Neuronal stem cell (in vitro differentiated cells): ENCODE measurements at regions not wholly inside any gene's neighbourhood (a gene's known extent, or its start where the extent isn't known, plus 50 kb on each side); places are given as distances from the start of the nearest gene placed in this dataset.

ENCODE experiments used
- DNase-seq: peaks from one replicate; pipeline ENCODE4 v3.0.0-alpha.2; 2013; ENCODE audit warnings: low spot score
- H2AFZ ChIP-seq: one replicate; pipeline ENCODE4 v1.6.1; 2013; ENCODE audit warnings: mild to moderate bottlenecking, low read length, inconsistent platforms
- H2AK5ac ChIP-seq: 2 replicates; pipeline ENCODE4 v1.6.1; 2013; ENCODE audit warnings: low read depth, mild to moderate bottlenecking, inconsistent platforms, low read length, moderate library complexity, mixed read lengths
- H2BK120ac ChIP-seq: 2 replicates; pipeline ENCODE4 v1.6.1; 2013; ENCODE audit warnings: low read depth, mild to moderate bottlenecking, inconsistent platforms, low read length, moderate library complexity, mixed read lengths
- H2BK12ac ChIP-seq: one replicate; pipeline ENCODE4 v1.6.1; 2013; ENCODE audit warnings: low read length, inconsistent platforms
- H2BK15ac ChIP-seq: 2 replicates; pipeline ENCODE4 v1.6.1; 2013; ENCODE audit warnings: mild to moderate bottlenecking, low read length, inconsistent platforms, mixed read lengths
- H2BK5ac ChIP-seq: one replicate; pipeline ENCODE4 v1.6.1; 2013; ENCODE audit warnings: inconsistent platforms, mild to moderate bottlenecking, low read length, moderate library complexity
- H3K14ac ChIP-seq: one replicate; pipeline ENCODE4 v1.6.1; 2013; ENCODE audit warnings: low read length, inconsistent platforms
- H3K18ac ChIP-seq: 2 replicates; pipeline ENCODE4 v1.6.1; 2013; ENCODE audit warnings: low read length, inconsistent platforms
- H3K23ac ChIP-seq: 2 replicates; pipeline ENCODE4 v1.6.1; 2013; ENCODE audit warnings: low read depth, mild to moderate bottlenecking, mixed read lengths, low read length, inconsistent platforms; ENCODE audit not compliant: poor library complexity
- H3K27ac ChIP-seq: replicated peaks from 3 replicates; pipeline ENCODE4 v1.5.1; 2013; ENCODE audit warnings: low read length, inconsistent platforms
- H3K27me3 ChIP-seq, 3 experiments: 2 replicates each; pipeline ENCODE4 v1.6.1; 2013; ENCODE audit warnings: low read length in 3 of 3, mild to moderate bottlenecking in 2 of 3, inconsistent platforms in 1 of 3, low read depth in 1 of 3, mixed read lengths in 1 of 3, moderate library complexity in 1 of 3; ENCODE audit not compliant: control insufficient read depth in 3 of 3, insufficient read depth in 3 of 3
- H3K36me3 ChIP-seq, 2 donors: replicated peaks in 1 of 2; 2 replicates each; pipeline ENCODE4 v1.6.1; 2013; ENCODE audit warnings: low read length in 2 of 2; ENCODE audit not compliant: control insufficient read depth in 2 of 2, insufficient read depth in 2 of 2
- H3K4ac ChIP-seq: 2 replicates; pipeline ENCODE4 v1.6.1; 2013; ENCODE audit warnings: inconsistent platforms, mild to moderate bottlenecking, low read length, moderate library complexity
- H3K4me1 ChIP-seq, 2 donors: 1 replicate in 1 of 2; 2 replicates in 1 of 2; pipeline ENCODE4 v1.6.1; 2013; ENCODE audit warnings: low read length in 2 of 2, low read depth in 1 of 2; ENCODE audit not compliant: control insufficient read depth in 2 of 2, insufficient read depth in 1 of 2
- H3K4me2 ChIP-seq: one replicate; pipeline ENCODE4 v1.6.1; 2013; ENCODE audit warnings: mild to moderate bottlenecking, low read length, inconsistent platforms; ENCODE audit not compliant: insufficient read depth, poor library complexity, severe bottlenecking
- H3K4me3 ChIP-seq, 2 donors: 2 replicates each; pipeline ENCODE4 v1.5.1; 2013; ENCODE audit warnings: low read length in 2 of 2, mild to moderate bottlenecking in 2 of 2, inconsistent platforms in 1 of 2, moderate library complexity in 1 of 2
- H3K79me1 ChIP-seq: one replicate; pipeline ENCODE4 v1.6.1; 2013; ENCODE audit warnings: low read depth, mild to moderate bottlenecking, inconsistent platforms, low read length, moderate library complexity
- H3K9ac ChIP-seq: one replicate; pipeline ENCODE4 v1.6.1; 2013; ENCODE audit warnings: mild to moderate bottlenecking, low read depth, low read length, inconsistent platforms; ENCODE audit not compliant: poor library complexity
- H3K9me3 ChIP-seq, 2 donors: replicated peaks in 1 of 2; 2 replicates each; pipeline versions ENCODE3 to v1.6.1; 2013; ENCODE audit warnings: low read length in 2 of 2, mild to moderate bottlenecking in 2 of 2, inconsistent platforms in 1 of 2, low read depth in 1 of 2, mixed read lengths in 1 of 2, moderate library complexity in 1 of 2; ENCODE audit not compliant: control insufficient read depth in 2 of 2, insufficient read depth in 1 of 2
- H4K8ac ChIP-seq: one replicate; pipeline ENCODE4 v1.6.1; 2013; ENCODE audit warnings: low read depth, mild to moderate bottlenecking, inconsistent platforms, low read length, moderate library complexity
- H4K91ac ChIP-seq: one replicate; pipeline ENCODE4 v1.6.1; 2013; ENCODE audit warnings: low read length, low read depth, mild to moderate bottlenecking, inconsistent platforms; ENCODE audit not compliant: poor library complexity
- WGBS, 2 donors: extraction: QIAGEN DNeasy Blood & Tissue Kit; methylation state at CpG; one replicate each; pipeline ENCODE4 v1.1.7; 2013; ENCODE audit warnings: missing lambda C conversion rate in 2 of 2, mixed read lengths in 1 of 2; ENCODE audit not compliant: insufficient read length in 2 of 2, insufficient replicate concordance in 1 of 2; ENCODE audit errors: extremely low coverage in 2 of 2; 5-methylcytosine and 5-hydroxymethylcytosine counted together

DNA sequence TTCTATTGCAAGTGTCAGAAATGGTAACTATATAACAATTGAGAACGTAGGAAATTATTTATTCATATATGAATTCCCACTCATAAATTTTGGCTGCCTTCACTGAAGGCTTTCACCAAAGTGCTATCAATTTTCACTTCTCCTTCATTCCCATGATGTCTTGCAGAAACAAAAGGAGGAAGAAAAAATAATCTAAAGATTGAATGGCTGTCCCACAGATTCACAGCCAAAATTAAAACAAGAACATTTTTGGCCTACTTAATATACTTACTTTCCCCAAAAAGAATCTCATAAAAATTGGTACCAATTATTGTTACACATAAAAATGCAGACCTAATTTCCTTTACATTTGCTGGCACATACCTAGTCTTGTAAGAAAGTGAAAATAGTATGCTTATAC, 616.1 kb downstream of the CD109 start:
- Histone ChIP-seq H4K8ac (no peak overlapping the region), H3K9ac (no peak overlapping the region), H3K27ac (no peak overlapping the region), H2AK5ac (no peak overlapping the region), H2BK120ac (no peak overlapping the region), H2BK12ac (no peak overlapping the region), H3K36me3 (no peaks in the 10 kb centered on the region), H3K23ac (no peak overlapping the region), H3K4ac (no peak overlapping the region), H2AFZ (no peak overlapping the region), H3K79me1 (no peaks in the 10 kb centered on the region), H3K9me3 (no peaks in the 10 kb centered on the region), H3K14ac (no peak overlapping the region), H3K18ac (no peak overlapping the region), H2BK15ac (no peak overlapping the region), H2BK5ac (no peak overlapping the region), H4K91ac (no peak overlapping the region), H3K27me3 (no peaks in the 10 kb centered on the region), H3K4me3 (no peak overlapping the region), H3K4me1 (no peaks in the 10 kb centered on the region), H3K4me2 (no peak overlapping the region)
- WGBS, 2 donors: no CpG with 5 or more reads among the region's 1 CpG
- DNase-seq: no peak

DNA sequence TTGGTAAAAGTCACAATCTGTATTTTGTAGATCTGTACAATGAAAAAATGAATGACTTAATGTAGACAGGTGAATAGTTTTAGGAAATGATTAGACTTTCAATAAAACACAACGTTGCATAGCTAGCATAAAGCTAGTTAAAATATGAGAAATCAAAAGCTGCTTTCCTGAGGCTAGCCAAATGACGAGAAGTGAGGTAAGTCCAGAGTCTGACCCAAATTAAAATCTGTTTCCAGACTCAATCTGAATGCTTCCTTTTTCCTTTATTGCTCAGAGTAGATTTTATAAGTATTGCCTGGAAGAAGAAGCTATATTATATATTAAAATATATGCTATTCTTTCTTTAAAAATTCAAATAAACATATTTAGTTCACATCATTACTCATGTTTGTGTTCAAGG, 615.4 kb downstream of the CD109 start:
- no peak overlapping the region for H3K4me3 ChIP-seq
- no peak overlapping the region for H3K27ac ChIP-seq
- no peak overlapping the region for H3K4me2 ChIP-seq
- no peak overlapping the region for H4K8ac ChIP-seq
- H4K91ac ChIP-seq: no peak overlapping the region
- no peak for DNase-seq
- H2BK120ac ChIP-seq: no peak overlapping the region
- no peaks in the 10 kb centered on the region for H3K36me3 ChIP-seq
- H3K23ac ChIP-seq: no peak overlapping the region
- no CpG with 5 or more reads among the region's 2 CpGs for WGBS, 2 donors
- H2BK15ac ChIP-seq: no peak overlapping the region
- H3K14ac ChIP-seq: no peak overlapping the region
- no peak overlapping the region for H2BK5ac ChIP-seq
- H2AFZ ChIP-seq: no peak overlapping the region
- H3K4me1 ChIP-seq: no peaks in the 10 kb centered on the region
- no peak overlapping the region for H2BK12ac ChIP-seq
- no peaks in the 10 kb centered on the region for H3K79me1 ChIP-seq
- no peak overlapping the region for H3K9ac ChIP-seq
- no peak overlapping the region for H2AK5ac ChIP-seq
- H3K27me3 ChIP-seq: no peaks in the 10 kb centered on the region
- no peaks in the 10 kb centered on the region for H3K9me3 ChIP-seq
- no peak overlapping the region for H3K4ac ChIP-seq
- H3K18ac ChIP-seq: no peak overlapping the region

- Histone ChIP-seq H2AK5ac (no peak overlapping the region), H2BK120ac (no peak overlapping the region), H3K23ac (no peak overlapping the region), H4K8ac (no peak overlapping the region), H3K4ac (no peak overlapping the region), H3K4me2 (no peak overlapping the region), H3K9me3 (no peaks in the 10 kb centered on the region), H3K9ac (no peak overlapping the region), H3K27me3 (no peaks in the 10 kb centered on the region), H3K79me1 (no peaks in the 10 kb centered on the region), H3K14ac (no peak overlapping the region), H2BK15ac (no peak overlapping the region), H3K27ac (no peak overlapping the region), H2BK12ac (no peak overlapping the region), H3K4me3 (no peak overlapping the region), H4K91ac (no peak overlapping the region), H3K18ac (no peak overlapping the region), H2BK5ac (no peak overlapping the region), H3K4me1 (no peaks in the 10 kb centered on the region), H3K36me3 (no peaks in the 10 kb centered on the region), H2AFZ (no peak overlapping the region)
- no peak for DNase-seq
- no CpG with 5 or more reads among the region's 3 CpGs for WGBS, 2 donors
Measured at GRCh38 chr6:74289884-74290283, 593.9 kb downstream of the CD109 start.

DNA sequence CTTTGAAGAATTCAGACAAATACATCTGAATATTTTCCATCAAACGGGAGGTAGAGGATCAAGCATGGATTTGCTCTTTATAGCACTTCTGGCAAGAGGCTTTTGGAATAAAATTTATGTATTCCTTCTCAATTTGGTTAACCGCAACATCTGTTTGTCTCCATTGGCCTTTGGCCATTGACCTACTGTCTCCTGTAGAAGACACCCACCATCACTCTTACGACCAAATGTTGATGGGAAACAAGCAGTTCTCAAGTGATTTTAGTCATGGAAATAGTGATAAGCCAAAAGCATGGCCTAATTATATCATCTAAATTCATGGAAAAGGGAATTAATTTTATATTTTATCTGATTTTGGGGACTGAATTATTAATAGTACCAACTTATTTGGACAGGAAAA, 591.9 kb downstream of the CD109 start:
- H2BK15ac ChIP-seq: no peak overlapping the region
- H2BK5ac ChIP-seq: no peak overlapping the region
- no peak overlapping the region for H4K91ac ChIP-seq
- H3K36me3 ChIP-seq: no peaks in the 10 kb centered on the region
- no peak overlapping the region for H2AK5ac ChIP-seq
- H3K4ac ChIP-seq: no peak overlapping the region
- DNase-seq: no peak
- H3K27me3 ChIP-seq: no peaks in the 10 kb centered on the region
- H3K4me2 ChIP-seq: no peak overlapping the region
- H2BK120ac ChIP-seq: no peak overlapping the region
- H3K14ac ChIP-seq: no peak overlapping the region
- H3K18ac ChIP-seq: no peak overlapping the region
- no peak overlapping the region for H3K9ac ChIP-seq
- H3K23ac ChIP-seq: no peak overlapping the region
- H2BK12ac ChIP-seq: no peak overlapping the region
- H3K79me1 ChIP-seq: no peaks in the 10 kb centered on the region
- no peaks in the 10 kb centered on the region for H3K4me1 ChIP-seq
- no peaks in the 10 kb centered on the region for H3K9me3 ChIP-seq
- H3K27ac ChIP-seq: no peak overlapping the region
- no peak overlapping the region for H3K4me3 ChIP-seq
- no peak overlapping the region for H2AFZ ChIP-seq
- WGBS, 2 donors: no CpG with 5 or more reads among the region's 3 CpGs
- no peak overlapping the region for H4K8ac ChIP-seq
